C4-2B (cell line): ENCODE measurements at regions not wholly inside any gene's neighbourhood (a gene's known extent, or its start where the extent isn't known, plus 50 kb on each side); places are given as distances from the start of the nearest gene placed in this dataset.

Experiments
- H3K27ac ChIP-seq: fragments of 450-650 bp; 2 replicates; pipeline ENCODE4 v1.5.1; 2017
- CTCF ChIP-seq: fragments of 450-650 bp; conservative IDR thresholded peaks from 2 replicates; pipeline ENCODE4 v1.5.1; 2017; ENCODE audit warnings: mild to moderate bottlenecking
- ZFX ChIP-seq: fragments of 450-650 bp; IDR thresholded peaks from 2 replicates; pipeline ENCODE4 v1.6.1; 2017

GRCh38 chr4:110265001-110265400, 66.6 kb upstream of the ELOVL6 start:
- no peak overlapping the region for H3K27ac ChIP-seq
- TF ChIP-seq ZFX = no peak
- no peak for TF ChIP-seq CTCF

GRCh38 chr4:110260299-110260698, 61.9 kb upstream of the ELOVL6 start:
- TF ChIP-seq ZFX (no peak), CTCF (no peak)
- H3K27ac ChIP-seq = no peak overlapping the region

- no peak overlapping the region for H3K27ac ChIP-seq
- no peak for TF ChIP-seq ZFX
Measured at GRCh38 chr4:110250023-110250387, 51.6 kb upstream of the ELOVL6 start.

GRCh38 chr4:110248831-110249253, 50.4 kb upstream of the ELOVL6 start:
- no peak for TF ChIP-seq ZFX
- TF ChIP-seq CTCF = no peak
- H3K27ac ChIP-seq = peak overlapping the region; percentile 78
